ENCODE measurements at regions not wholly inside any gene's neighbourhood (a gene's known extent, or its start where the extent isn't known, plus 50 kb on each side); places are given as distances from the start of the nearest gene placed in this dataset.

DNA sequence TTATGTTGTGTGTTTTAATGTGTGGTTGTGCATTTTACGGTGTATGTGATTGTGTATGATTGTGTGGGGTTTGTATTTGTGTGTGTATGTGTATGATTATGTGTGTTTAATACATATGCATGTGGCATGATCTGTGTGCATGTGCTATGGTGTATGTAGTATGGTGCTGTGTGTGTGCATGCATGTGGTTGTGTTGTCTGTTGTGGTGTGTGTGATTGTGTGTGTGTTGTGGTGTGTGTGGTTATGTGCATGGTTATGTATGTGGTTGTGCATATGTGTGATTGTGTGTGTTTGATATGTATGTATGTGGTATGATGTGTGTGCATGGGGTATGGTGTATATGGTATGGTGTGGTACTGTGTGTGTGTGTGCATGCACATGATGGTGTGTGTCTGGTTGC is 148.1 kb upstream of the AGAP1 start:
- no peak overlapping the region for H3K27ac ChIP-seq
- intact Hi-C loops (cut with DNase I; ENCODE audit: low total_unique reads): no loop called here
- DNase-seq: no peak
- H3K9me3 ChIP-seq: no peaks in the 10 kb centered on the region
- H3K27me3 ChIP-seq: no peaks in the 10 kb centered on the region
- TF ChIP-seq CTCF (IDR thresholded peaks at IDR 0.05): no peak
- no peak for TF ChIP-seq POLR2A (IDR thresholded peaks at IDR 0.05)
- no peak overlapping the region for H3K4me3 ChIP-seq
- H3K4me1 ChIP-seq: no peaks in the 10 kb centered on the region
- no peaks in the 10 kb centered on the region for H3K36me3 ChIP-seq (ENCODE audit: low read depth, missing control alignments)
- WGBS, 2 donors: 86 to 96% methylated on average over 1 of the region's 1 CpG

GRCh38 chr2:235347691-235348090 is 146.2 kb upstream of the AGAP1 start:
- 85 to 86% methylated on average over 8 of the region's 8 CpGs for WGBS, 2 donors
- intact Hi-C loops (cut with DNase I; ENCODE audit: low total_unique reads): no loop called here

DNA sequence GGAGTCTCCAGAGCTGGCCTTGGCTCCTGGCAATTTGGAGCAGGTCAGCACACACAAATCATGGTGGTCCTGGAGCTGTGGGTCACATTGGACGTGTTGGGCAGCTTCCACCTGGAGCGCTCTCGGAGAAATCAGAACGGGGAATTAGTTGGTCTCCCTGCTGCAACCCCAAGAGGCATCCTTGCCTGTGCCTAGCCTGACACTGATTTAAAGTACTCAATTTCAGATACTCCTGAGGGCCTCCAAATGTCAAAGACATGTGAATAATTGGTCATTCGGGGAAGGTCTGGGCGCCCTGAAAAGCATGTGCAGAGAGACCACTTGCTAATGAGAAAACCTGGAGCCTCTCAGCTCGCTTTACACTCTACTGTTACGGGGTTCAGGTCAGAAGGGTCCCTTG is 145.5 kb upstream of the AGAP1 start:
- no peak for TF ChIP-seq CTCF (IDR thresholded peaks at IDR 0.05)
- no peak for TF ChIP-seq POLR2A (IDR thresholded peaks at IDR 0.05)
- Histone ChIP-seq H3K4me1 (no peaks in the 10 kb centered on the region), H3K4me3 (no peak overlapping the region), H3K36me3 (ENCODE audit: low read depth, missing control alignments) (no peaks in the 10 kb centered on the region), H3K27ac (no peak overlapping the region), H3K9me3 (no peaks in the 10 kb centered on the region), H3K27me3 (no peaks in the 10 kb centered on the region)
- intact Hi-C loops (cut with DNase I; ENCODE audit: low total_unique reads): no loop called here
- no peak for DNase-seq
- 73 to 78% methylated on average over 8 of the region's 8 CpGs for WGBS, 2 donors

More at GRCh38 chr2:235347691-235348090, 146.2 kb upstream of the AGAP1 start:
- no peak overlapping the region for H3K27ac ChIP-seq
- TF ChIP-seq CTCF (IDR thresholded peaks at IDR 0.05) (no peak), POLR2A (IDR thresholded peaks at IDR 0.05) (no peak)
- DNase-seq: no peak
- no peak overlapping the region for H3K4me3 ChIP-seq
- H3K36me3 ChIP-seq (ENCODE audit: low read depth, missing control alignments): no peaks in the 10 kb centered on the region
- H3K9me3 ChIP-seq: no peaks in the 10 kb centered on the region
- no peaks in the 10 kb centered on the region for H3K4me1 ChIP-seq
- no peaks in the 10 kb centered on the region for H3K27me3 ChIP-seq

DNA sequence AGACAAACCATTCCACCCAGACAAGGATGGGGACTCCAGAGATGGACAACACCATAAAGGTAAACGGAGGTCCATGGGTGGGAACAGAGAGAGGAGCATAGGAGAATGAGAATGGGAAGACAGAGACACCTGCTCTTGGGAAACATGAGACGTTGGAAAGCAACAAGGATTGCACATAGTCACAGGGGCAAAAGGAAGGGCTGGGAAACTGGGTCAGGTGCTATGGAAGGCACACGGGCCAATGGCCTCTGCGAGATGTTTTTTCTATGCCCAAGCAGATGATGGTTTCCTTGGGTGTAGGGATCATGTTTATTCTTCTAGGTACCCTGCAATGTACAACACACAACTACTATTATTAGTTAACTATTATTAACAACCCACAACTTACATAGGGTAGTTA is 143.6 kb upstream of the AGAP1 start:
- Histone ChIP-seq H3K9me3 (no peaks in the 10 kb centered on the region), H3K4me1 (no peaks in the 10 kb centered on the region), H3K4me3 (no peak overlapping the region), H3K36me3 (ENCODE audit: low read depth, missing control alignments) (no peaks in the 10 kb centered on the region), H3K27me3 (no peaks in the 10 kb centered on the region), H3K27ac (no peak overlapping the region)
- 78 to 92% methylated on average over 4 of the region's 4 CpGs for WGBS, 2 donors
- intact Hi-C loops (cut with DNase I; ENCODE audit: low total_unique reads): no loop called here
- DNase-seq: no peak
- TF ChIP-seq POLR2A (IDR thresholded peaks at IDR 0.05): no peak
- no peak for TF ChIP-seq CTCF (IDR thresholded peaks at IDR 0.05)

- no peak overlapping the region for H3K4me3 ChIP-seq
- intact Hi-C loops (cut with DNase I; ENCODE audit: low total_unique reads): no loop called here
- DNase-seq: peak; percentile 11
- TF ChIP-seq POLR2A (IDR thresholded peaks at IDR 0.05) (no peak), CTCF (IDR thresholded peaks at IDR 0.05) (no peak)
- no peaks in the 10 kb centered on the region for H3K36me3 ChIP-seq (ENCODE audit: low read depth, missing control alignments)
- 42 to 51% methylated on average over 4 of the region's 4 CpGs for WGBS, 2 donors
- H3K27me3 ChIP-seq: no peaks in the 10 kb centered on the region
- no peak overlapping the region for H3K27ac ChIP-seq
- no peaks in the 10 kb centered on the region for H3K9me3 ChIP-seq
- H3K4me1 ChIP-seq: no peaks in the 10 kb centered on the region
These were observed 141.3 kb upstream of the AGAP1 start for GRCh38 chr2:235352541-235352940.

Data from testis (tissue), 2 donors.